ENCODE measurements at regions not wholly inside any gene's neighbourhood (a gene's known extent, or its start where the extent isn't known, plus 50 kb on each side); places are given as distances from the start of the nearest gene placed in this dataset.

GRCh38 chr13:47019977-47020376 lies 123.1 kb upstream of the HTR2A start:
- DNase-seq = no peak

- DNase-seq = no peak
Measured at GRCh38 chr13:47017476-47017875, 120.6 kb upstream of the HTR2A start.

- DNase-seq = no peak
Measured at GRCh38 chr13:47008318-47008717, 111.5 kb upstream of the HTR2A start.

- DNase-seq = no peak
Measured at GRCh38 chr13:47005756-47006414, 109.0 kb upstream of the HTR2A start.

- DNase-seq = no peak
Measured at GRCh38 chr13:47004540-47004939, 107.7 kb upstream of the HTR2A start.

- no peak for DNase-seq
Measured at GRCh38 chr13:47004027-47004426, 107.2 kb upstream of the HTR2A start.

GRCh38 chr13:47000165-47000564 lies 103.3 kb upstream of the HTR2A start:
- no peak for DNase-seq

- DNase-seq = no peak
Measured at GRCh38 chr13:46996316-46997030, 99.6 kb upstream of the HTR2A start.

- no peak for DNase-seq
Measured at GRCh38 chr13:46995874-46996273, 99.0 kb upstream of the HTR2A start.

- DNase-seq = no peak
Measured at GRCh38 chr13:46994492-46994891, 97.6 kb upstream of the HTR2A start.

- no peak for DNase-seq
Measured at GRCh38 chr13:46992383-46992952, 95.6 kb upstream of the HTR2A start.

GRCh38 chr13:46983881-46984280 lies 87.0 kb upstream of the HTR2A start:
- no peak for DNase-seq

- DNase-seq = no peak
Measured at GRCh38 chr13:46982856-46983582, 86.2 kb upstream of the HTR2A start.

GRCh38 chr13:46975173-46975572 lies 78.3 kb upstream of the HTR2A start:
- DNase-seq = no peak

GRCh38 chr13:46968450-46968849 lies 71.6 kb upstream of the HTR2A start:
- no peak for DNase-seq

GRCh38 chr13:46964789-46965527 lies 68.1 kb upstream of the HTR2A start:
- DNase-seq = no peak

GRCh38 chr13:46963904-46964303 lies 67.1 kb upstream of the HTR2A start:
- DNase-seq = no peak

- DNase-seq = no peak
Measured at GRCh38 chr13:46962281-46962941, 65.6 kb upstream of the HTR2A start.

- peak; percentile 15 for DNase-seq
Measured at GRCh38 chr13:46961719-46962118, 64.9 kb upstream of the HTR2A start.

GRCh38 chr13:46953941-46954340 lies 57.1 kb upstream of the HTR2A start:
- DNase-seq = no peak

- no peak for DNase-seq
Measured at GRCh38 chr13:46953331-46953730, 56.5 kb upstream of the HTR2A start.

GRCh38 chr13:46951516-46951915 lies 54.7 kb upstream of the HTR2A start:
- DNase-seq = no peak

Data from amniotic stem cell (primary cell).